Mucosa of descending colon (tissue), 3 donors: ENCODE measurements at regions not wholly inside any gene's neighbourhood (a gene's known extent, or its start where the extent isn't known, plus 50 kb on each side); places are given as distances from the start of the nearest gene placed in this dataset.

Experiments used
- ATAC-seq: fragments of 200-7000 bp; cut with Tn5 transposase; one replicate; pipeline ENCODE4 v1.9.1; 2020; ENCODE audit warnings: mild to moderate bottlenecking, moderate library complexity
- DNase-seq, 3 donors: peaks; one replicate each; pipeline ENCODE4 v3.0.0-alpha.2; 2020
- H3K36me3 ChIP-seq: fragments of 200-600 bp; one replicate; pipeline ENCODE4 v1.8.0; 2021; ENCODE audit warnings: low read depth, mild to moderate bottlenecking
- H3K4me1 ChIP-seq: fragments of 200-600 bp; one replicate; pipeline ENCODE4 v1.8.0; 2021; ENCODE audit warnings: low read depth, mild to moderate bottlenecking
- H3K4me3 ChIP-seq: fragments of 200-600 bp; one replicate; pipeline ENCODE4 v1.8.0; 2021; ENCODE audit warnings: mild to moderate bottlenecking
- H3K9me3 ChIP-seq: fragments of 200-600 bp; one replicate; pipeline ENCODE4 v1.8.0; 2021; ENCODE audit warnings: mild to moderate bottlenecking
- CTCF ChIP-seq: fragments of 200-600 bp; IDR thresholded peaks from one replicate; pipeline ENCODE4 v1.8.0; 2022; ENCODE audit warnings: antibody characterized with exemption, mild to moderate bottlenecking
- intact Hi-C, 2 donors: fragments of 100-400 bp; cut with DNase I in 1 of 2; cut with micrococcal nuclease in 1 of 2; formaldehyde crosslinking; loops; one replicate each; pipeline versions ENCODE4 v1.11.0 to v1.11.1; 2022; cut with DNase I, micrococcal nuclease
- donor health status: DM: no; HTN: no; CAD: no; lungs with moderate emphysema.
- donor health status: DM: no; HTN: no; CAD: no.
- donor health status: DM: no; HTN: yes; CAD: no.

DNA sequence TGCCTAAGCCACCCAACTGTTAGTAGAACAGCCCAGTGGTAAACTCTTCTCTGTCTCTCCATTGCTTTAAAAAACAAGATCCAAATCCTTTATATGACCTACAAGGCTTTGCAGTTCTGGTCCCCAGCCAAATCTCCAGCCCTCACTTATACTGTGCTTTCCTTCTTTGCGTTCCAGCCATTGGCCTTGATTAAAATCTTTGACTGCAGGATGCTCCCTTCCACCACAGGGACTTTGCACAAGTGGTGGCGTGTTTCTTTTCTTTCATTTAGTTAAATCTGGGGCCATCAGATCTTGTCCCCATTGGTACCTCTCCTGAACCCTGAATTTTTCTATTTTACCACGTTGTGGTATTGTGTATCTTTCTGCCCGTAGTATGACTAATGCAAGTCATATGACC is 183.7 kb downstream of the VRK1 start:
- Histone ChIP-seq H3K9me3 (no peaks in the 10 kb centered on the region), H3K36me3 (no peaks in the 10 kb centered on the region), H3K4me3 (no peak overlapping the region), H3K4me1 (no peaks in the 10 kb centered on the region)
- TF ChIP-seq CTCF: no peak
- ATAC-seq (no peak), DNase-seq (no peak)
- intact Hi-C loops: no loop called here

GRCh38 chr14:96986256-96987085 is 189.3 kb downstream of the VRK1 start:
- Histone ChIP-seq H3K4me3 (no peak overlapping the region), H3K4me1 (no peaks in the 10 kb centered on the region), H3K9me3 (no peaks in the 10 kb centered on the region), H3K36me3 (no peaks in the 10 kb centered on the region)
- DNase-seq (no peak), ATAC-seq (no peak)
- no peak for TF ChIP-seq CTCF
- intact Hi-C loops: no loop called here

GRCh38 chr14:96987086-96987474 is 189.9 kb downstream of the VRK1 start:
- no peak for DNase-seq
- Histone ChIP-seq H3K36me3 (no peaks in the 10 kb centered on the region), H3K9me3 (no peaks in the 10 kb centered on the region), H3K4me3 (no peak overlapping the region), H3K4me1 (no peaks in the 10 kb centered on the region)
- no peak for TF ChIP-seq CTCF
- peak; percentile 25 for ATAC-seq
- intact Hi-C loops: no loop called here

- no peaks in the 10 kb centered on the region for H3K36me3 ChIP-seq
- intact Hi-C loops: no loop called here
- H3K4me3 ChIP-seq: no peak overlapping the region
- H3K9me3 ChIP-seq: no peaks in the 10 kb centered on the region
- TF ChIP-seq CTCF: no peak
- ATAC-seq (no peak), DNase-seq (no peak)
- H3K4me1 ChIP-seq: no peaks in the 10 kb centered on the region
Measured at GRCh38 chr14:96987771-96988170, 190.6 kb downstream of the VRK1 start.

DNA sequence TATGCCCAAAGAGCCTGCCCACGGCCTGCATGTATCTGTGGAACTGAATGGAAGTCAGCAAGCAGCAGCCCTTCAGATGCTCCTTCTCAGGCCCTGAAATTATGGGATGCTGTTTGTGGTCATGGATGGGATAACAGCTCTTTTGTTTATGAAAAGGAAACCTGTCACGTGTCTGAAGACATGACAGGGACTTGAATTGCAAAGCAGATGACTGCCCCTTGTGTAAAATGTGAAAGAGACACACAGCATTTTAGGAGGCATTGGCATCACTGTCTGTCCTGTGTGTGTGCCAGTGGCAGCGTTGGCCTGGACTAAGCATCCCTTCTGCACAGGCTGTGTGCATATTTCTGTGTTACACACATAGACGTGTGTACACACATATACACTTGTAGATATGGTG is 192.1 kb downstream of the VRK1 start:
- TF ChIP-seq CTCF: no peak
- DNase-seq: no peak
- Histone ChIP-seq H3K9me3 (no peaks in the 10 kb centered on the region), H3K4me3 (no peak overlapping the region), H3K4me1 (no peaks in the 10 kb centered on the region), H3K36me3 (no peaks in the 10 kb centered on the region)
- no peak for ATAC-seq
- intact Hi-C loops: no loop called here

- no peaks in the 10 kb centered on the region for H3K36me3 ChIP-seq
- no peak for DNase-seq
- TF ChIP-seq CTCF: no peak
- no peak overlapping the region for H3K4me3 ChIP-seq
- intact Hi-C loops: no loop called here
- no peak for ATAC-seq
- no peaks in the 10 kb centered on the region for H3K9me3 ChIP-seq
- no peaks in the 10 kb centered on the region for H3K4me1 ChIP-seq
Measured at GRCh38 chr14:96991226-96991625, 194.0 kb downstream of the VRK1 start.
